Prostate gland (tissue), 2 donors: ENCODE measurements at regions not wholly inside any gene's neighbourhood (a gene's known extent, or its start where the extent isn't known, plus 50 kb on each side); places are given as distances from the start of the nearest gene placed in this dataset.

ENCODE experiments used
- DNase-seq: peaks from one replicate; pipeline ENCODE4 v3.0.0-alpha.2; 2019; ENCODE audit warnings: low spot score
- H3K27ac ChIP-seq, 2 donors: fragments of 200-600 bp; sonication (generic); 2 replicates each; pipeline ENCODE4 v1.5.1; 2017 to 2019
- H3K27me3 ChIP-seq: fragments of 200-600 bp; sonication (generic); replicated peaks from 2 replicates; pipeline ENCODE4 v1.5.1; 2019; ENCODE audit not compliant: insufficient read depth
- H3K36me3 ChIP-seq, 2 donors: fragments of 200-600 bp; sonication (generic); 1 replicate in 1 of 2; 2 replicates in 1 of 2; pipeline versions ENCODE4 v1.5.1 to v1.8.1; 2017 to 2019
- H3K4me1 ChIP-seq: fragments of 200-600 bp; sonication (generic); replicated peaks from 2 replicates; pipeline ENCODE4 v1.5.1; 2019
- H3K4me3 ChIP-seq, 2 donors: fragments of 200-600 bp; sonication (generic); 2 replicates each; pipeline ENCODE4 v1.5.1; 2017 to 2019
- H3K9me3 ChIP-seq: fragments of 200-600 bp; sonication (generic); 2 replicates; pipeline ENCODE4 v1.5.1; 2017
- CTCF ChIP-seq, 4 experiments: fragments of 200-600 bp in 2 of 4; fragments of 450-650 bp in 2 of 4; sonication (generic) in 2 of 4; IDR thresholded peaks; 1 replicate in 3 of 4; 2 replicates in 1 of 4; pipeline ENCODE4 v1.5.1; 2016 to 2019; ENCODE audit warnings: antibody characterized with exemption in 4 of 4, mild to moderate bottlenecking in 2 of 4, moderate library complexity in 2 of 4
- POLR2A ChIP-seq: fragments of 450-650 bp; IDR thresholded peaks from one replicate; pipeline ENCODE4 v1.6.1; 2016; ENCODE audit warnings: antibody characterized with exemption, mild to moderate bottlenecking
- POLR2AphosphoS5 ChIP-seq: sonication (generic); formaldehyde crosslinking; IDR thresholded peaks from one replicate; pipeline ENCODE4 v1.6.1; 2017; ENCODE audit warnings: antibody characterized with exemption
- WGBS: methylation state at CpG from one replicate; pipeline ENCODE4 v1.1.5; 2018; 5-methylcytosine and 5-hydroxymethylcytosine counted together
- intact Hi-C: fragments of 100-400 bp; cut with DNase I; formaldehyde crosslinking; loops from one replicate; pipeline ENCODE4 v1.14.2; 2022

GRCh38 chr1:101162736-101163735 is 73.8 kb upstream of the S1PR1 start:
- Histone ChIP-seq H3K4me1 (no peaks in the 10 kb centered on the region), H3K9me3 (no peaks in the 10 kb centered on the region), H3K4me3 (no peak overlapping the region), H3K27ac (no peak overlapping the region), H3K36me3 (no peaks in the 10 kb centered on the region), H3K27me3 (no peaks in the 10 kb centered on the region)
- 81% methylated on average over 7 of the region's 7 CpGs for WGBS
- TF ChIP-seq CTCF (IDR thresholded peaks at IDR 0.05) (no peak), POLR2A (no peak), POLR2AphosphoS5 (no peak)
- intact Hi-C loops, result no loop called here
- DNase-seq, result no peak

GRCh38 chr1:101162300-101162699 is 74.5 kb upstream of the S1PR1 start:
- Histone ChIP-seq H3K36me3 (no peaks in the 10 kb centered on the region), H3K27me3 (no peaks in the 10 kb centered on the region), H3K27ac (peak overlapping the region in 1 of 2 donors; percentile 8), H3K4me3 (no peak overlapping the region), H3K9me3 (no peaks in the 10 kb centered on the region), H3K4me1 (no peaks in the 10 kb centered on the region)
- no peak for DNase-seq
- intact Hi-C loops, result no loop called here
- TF ChIP-seq POLR2AphosphoS5, result no peak
- no peak for TF ChIP-seq CTCF (IDR thresholded peaks at IDR 0.05)
- no peak for TF ChIP-seq POLR2A
- WGBS, result 79% methylated on average over 3 of the region's 3 CpGs

GRCh38 chr1:101161619-101162018 is 75.2 kb upstream of the S1PR1 start:
- TF ChIP-seq POLR2AphosphoS5 (no peak), CTCF (IDR thresholded peaks at IDR 0.05) (no peak), POLR2A (no peak)
- H3K27me3 ChIP-seq, result no peaks in the 10 kb centered on the region
- no peaks in the 10 kb centered on the region for H3K4me1 ChIP-seq
- H3K9me3 ChIP-seq, result no peaks in the 10 kb centered on the region
- no peaks in the 10 kb centered on the region for H3K36me3 ChIP-seq
- H3K4me3 ChIP-seq, result no peak overlapping the region
- DNase-seq, result no peak
- WGBS, result 49% methylated on average over 3 of the region's 3 CpGs
- no peak overlapping the region for H3K27ac ChIP-seq
- intact Hi-C loops, result no loop called here

GRCh38 chr1:101158424-101158823 is 78.4 kb upstream of the S1PR1 start:
- H3K9me3 ChIP-seq, result no peaks in the 10 kb centered on the region
- no peaks in the 10 kb centered on the region for H3K36me3 ChIP-seq
- intact Hi-C loops, result no loop called here
- no peak overlapping the region for H3K27ac ChIP-seq
- no peak overlapping the region for H3K4me3 ChIP-seq
- H3K4me1 ChIP-seq, result no peaks in the 10 kb centered on the region
- H3K27me3 ChIP-seq, result no peaks in the 10 kb centered on the region
- no peak for TF ChIP-seq CTCF (IDR thresholded peaks at IDR 0.05)
- TF ChIP-seq POLR2A, result no peak
- TF ChIP-seq POLR2AphosphoS5, result no peak
- no peak for DNase-seq
- WGBS, result 56% methylated on average over 2 of the region's 2 CpGs

GRCh38 chr1:101154547-101154946 is 82.3 kb upstream of the S1PR1 start:
- whole genome bisulfite sequencing, result 97% methylated on average over 1 of the region's 1 CpG
- H3K36me3 ChIP-seq, result no peaks in the 10 kb centered on the region
- no peak for DNase-seq
- no peak overlapping the region for H3K27ac ChIP-seq
- intact Hi-C loops, result no loop called here
- H3K4me3 ChIP-seq, result no peak overlapping the region
- no peak for TF ChIP-seq CTCF (IDR thresholded peaks at IDR 0.05)
- no peak for TF ChIP-seq POLR2A
- no peak for TF ChIP-seq POLR2AphosphoS5
- H3K9me3 ChIP-seq, result no peaks in the 10 kb centered on the region
- no peaks in the 10 kb centered on the region for H3K4me1 ChIP-seq
- H3K27me3 ChIP-seq, result no peaks in the 10 kb centered on the region
